Eye (tissue), 1 donor: ENCODE measurements at regions not wholly inside any gene's neighbourhood (a gene's known extent, or its start where the extent isn't known, plus 50 kb on each side); places are given as distances from the start of the nearest gene placed in this dataset.

ENCODE experiments used
- DNase-seq: peaks from one replicate; pipeline ENCODE4 v3.0.0-alpha.2; 2015

- DNase-seq = peak; percentile 83
These were observed 366.8 kb upstream of the ZNF385D start for GRCh38 chr3:22117751-22118346.

GRCh38 chr3:22118542-22118941, 367.5 kb upstream of the ZNF385D start:
- DNase-seq = no peak

- DNase-seq = peak; percentile 69
These were observed 370.2 kb upstream of the ZNF385D start for GRCh38 chr3:22121068-22121701.

- no peak for DNase-seq
These were observed 371.6 kb upstream of the ZNF385D start for GRCh38 chr3:22122567-22122966.

GRCh38 chr3:22129101-22129500, 378.1 kb upstream of the ZNF385D start:
- no peak for DNase-seq

GRCh38 chr3:22141769-22142168, 390.8 kb upstream of the ZNF385D start:
- no peak for DNase-seq

GRCh38 chr3:22147161-22147560, 396.2 kb upstream of the ZNF385D start:
- DNase-seq = no peak

GRCh38 chr3:22156868-22157267, 405.9 kb upstream of the ZNF385D start:
- no peak for DNase-seq

- DNase-seq = peak; percentile 9
These were observed 406.8 kb upstream of the ZNF385D start for GRCh38 chr3:22157848-22158247.

GRCh38 chr3:22159004-22159695, 408.1 kb upstream of the ZNF385D start:
- DNase-seq = no peak

GRCh38 chr3:22161315-22161714, 410.3 kb upstream of the ZNF385D start:
- no peak for DNase-seq

GRCh38 chr3:22170370-22170769, 419.4 kb upstream of the ZNF385D start:
- no peak for DNase-seq

GRCh38 chr3:22172964-22173363, 422.0 kb upstream of the ZNF385D start:
- no peak for DNase-seq

- peak; percentile 15 for DNase-seq
These were observed 424.9 kb upstream of the ZNF385D start for GRCh38 chr3:22175947-22176346.

GRCh38 chr3:22176911-22177310, 425.9 kb upstream of the ZNF385D start:
- no peak for DNase-seq

- no peak for DNase-seq
These were observed 438.6 kb upstream of the ZNF385D start for GRCh38 chr3:22189616-22190015.

GRCh38 chr3:22199095-22199494, 448.1 kb upstream of the ZNF385D start:
- DNase-seq = no peak

- no peak for DNase-seq
These were observed 457.8 kb upstream of the ZNF385D start for GRCh38 chr3:22208844-22209243.

GRCh38 chr3:22209578-22209977, 458.6 kb upstream of the ZNF385D start:
- DNase-seq = no peak

- no peak for DNase-seq
These were observed 459.7 kb upstream of the ZNF385D start for GRCh38 chr3:22210693-22211092.

GRCh38 chr3:22216601-22217000, 465.6 kb upstream of the ZNF385D start:
- peak; percentile 3 for DNase-seq

GRCh38 chr3:22225161-22225560, 474.2 kb upstream of the ZNF385D start:
- DNase-seq = no peak

- DNase-seq = no peak
These were observed 477.7 kb upstream of the ZNF385D start for GRCh38 chr3:22228705-22229104.

GRCh38 chr3:22231061-22231460, 480.1 kb upstream of the ZNF385D start:
- no peak for DNase-seq
